K562 (cell line): ENCODE measurements at regions not wholly inside any gene's neighbourhood (a gene's known extent, or its start where the extent isn't known, plus 50 kb on each side); places are given as distances from the start of the nearest gene placed in this dataset.

Source experiments
- ATAC-seq: fragments of 200-7000 bp; cut with Tn5 transposase; 3 replicates; pipeline ENCODE4 v1.9.1; 2020; ENCODE audit warnings: moderate library complexity
- BruUV-seq: library from RNA; stranded (reverse); fragments of 400-500 nt; replicated peaks from 2 replicates; lab custom pipeline; 2021; lab: Mats Ljungman, UMichigan
- CTCF ChIA-PET: fragments of 300-600 bp; formaldehyde crosslinking; extraction: SDS; loops from one replicate; lab custom pipeline; 2021; ENCODE audit warnings: low intra/inter-chr PET ratio; lab: Yijun Ruan, JAX
- POLR2A ChIA-PET: fragments of 300-600, 350-650 bp; sonication (Branson Sonifier 250); formaldehyde crosslinking; extraction: SDS; loops from one replicate; lab custom pipeline; 2021; ENCODE audit warnings: antibody characterized with exemption, inconsistent platforms; lab: Yijun Ruan, JAX
- DNase-seq, 4 experiments: peaks; one replicate each; pipeline versions ENCODE4 v3.0.0 to v3.0.0-alpha.2; 2011 to 2018; ENCODE audit warnings: low spot score in 3 of 4, mixed read lengths in 3 of 4; ENCODE audit errors: extremely low read depth in 1 of 4
- FAIRE-seq: peaks from 2 replicates; lab custom pipeline; 2011; peaks lifted over from hg19 to GRCh38; lab: Jason Lieb, UNC
- H2AFZ ChIP-seq: 2 replicates; pipeline ENCODE4 v1.6.0; 2011; ENCODE audit warnings: low read depth, low read length, control low read depth, inconsistent platforms
- H3K27ac ChIP-seq: fragments of 200-600 bp; 3 replicates; pipeline ENCODE4 v1.8.0; 2011; ENCODE audit warnings: low read depth, mild to moderate bottlenecking, control low read depth, inconsistent platforms, low read length, moderate library complexity, mixed read lengths; ENCODE audit errors: extremely low read depth
- H3K27me3 ChIP-seq, 2 experiments: fragments of 300-600 bp in 1 of 2; 2 replicates in 1 of 2; 3 replicates in 1 of 2; pipeline versions ENCODE4 v1.6.0 to v1.8.0; 2011; ENCODE audit warnings: inconsistent platforms in 2 of 2, low read length in 2 of 2, mild to moderate bottlenecking in 1 of 2, mixed read lengths in 1 of 2, moderate library complexity in 1 of 2; ENCODE audit not compliant: control insufficient read depth in 2 of 2, insufficient read depth in 2 of 2
- H3K36me3 ChIP-seq: fragments of 300-600 bp; 3 replicates; pipeline ENCODE4 v1.8.0; 2011; ENCODE audit warnings: mild to moderate bottlenecking, low read length, inconsistent platforms; ENCODE audit not compliant: control insufficient read depth, insufficient read depth
- H3K4me1 ChIP-seq, 2 experiments: fragments of 200-600 bp in 1 of 2; replicated peaks in 1 of 2; 2 replicates in 1 of 2; 3 replicates in 1 of 2; pipeline versions ENCODE4 v1.5.1 to v1.8.0; 2011; ENCODE audit warnings: inconsistent platforms in 2 of 2, low read length in 2 of 2, mild to moderate bottlenecking in 1 of 2, mixed read lengths in 1 of 2, moderate library complexity in 1 of 2; ENCODE audit not compliant: control insufficient read depth in 2 of 2, insufficient read depth in 2 of 2
- H3K4me2 ChIP-seq: 2 replicates; pipeline ENCODE4 v1.6.1; 2011; ENCODE audit warnings: low read length, control low read depth, inconsistent platforms, mixed read lengths; ENCODE audit not compliant: insufficient read depth
- H3K4me3 ChIP-seq: fragments of 200-600 bp; sonication (generic), shearing (Covaris generic); 2 replicates; pipeline ENCODE4 v1.5.1; 2016; ENCODE audit warnings: control low read depth, inconsistent platforms
- H3K79me2 ChIP-seq: fragments of 200-600 bp; 3 replicates; pipeline ENCODE4 v1.8.0; 2011; ENCODE audit warnings: low read length, inconsistent platforms; ENCODE audit not compliant: control insufficient read depth, insufficient read depth
- H3K9ac ChIP-seq, 2 experiments: 2 replicates each; pipeline versions ENCODE4 v1.6.0 to v1.6.1; 2011; ENCODE audit warnings: low read depth in 2 of 2, low read length in 2 of 2, control low read depth in 1 of 2, inconsistent platforms in 1 of 2, mild to moderate bottlenecking in 1 of 2, mixed read lengths in 1 of 2; ENCODE audit not compliant: insufficient read depth in 1 of 2
- H3K9me1 ChIP-seq: one replicate; pipeline ENCODE4 v1.6.0; 2011; ENCODE audit warnings: inconsistent platforms, mild to moderate bottlenecking, low read length, moderate library complexity; ENCODE audit not compliant: control insufficient read depth, insufficient read depth
- H3K9me3 ChIP-seq: replicated peaks from 2 replicates; pipeline ENCODE4 v1.5.1; 2011; ENCODE audit warnings: low read depth, low read length, inconsistent platforms; ENCODE audit not compliant: control insufficient read depth, insufficient read depth
- H4K20me1 ChIP-seq: replicated peaks from 2 replicates; pipeline ENCODE4 v1.6.1; 2011; ENCODE audit warnings: low read length, inconsistent platforms, mixed read lengths; ENCODE audit not compliant: control insufficient read depth, insufficient read depth
- CBFA2T2 ChIP-seq: fragments of 450-650 bp; conservative IDR thresholded peaks from 2 replicates; pipeline ENCODE4 v1.6.1; 2017; ENCODE audit warnings: mild to moderate bottlenecking
- CCNT2 ChIP-seq: IDR thresholded peaks from 2 replicates; pipeline ENCODE4 v1.6.1; 2011; ENCODE audit warnings: borderline replicate concordance, low read depth, mild to moderate bottlenecking, moderate library complexity, mixed read lengths, low read length; ENCODE audit not compliant: insufficient read length; ENCODE audit errors: extremely low read depth
- EZH2 ChIP-seq: IDR thresholded peaks from 2 replicates; pipeline ENCODE4 v1.6.1; 2012; ENCODE audit warnings: low read depth, mild to moderate bottlenecking, inconsistent platforms, low read length, borderline replicate concordance
- GATAD2B ChIP-seq: fragments of 450-650 bp; IDR thresholded peaks from 2 replicates; pipeline ENCODE4 v1.6.1; 2017; ENCODE audit warnings: mild to moderate bottlenecking, borderline replicate concordance
- ILK ChIP-seq: fragments of 450-650 bp; IDR thresholded peaks from 2 replicates; pipeline ENCODE4 v1.6.1; 2016; ENCODE audit warnings: missing genetic modification characterization, low read depth, mild to moderate bottlenecking, missing compliant biosample characterization, moderate library complexity, borderline replicate concordance
- NFIC ChIP-seq: fragments of 450-650 bp; IDR thresholded peaks from 2 replicates; pipeline ENCODE4 v1.6.1; 2017; ENCODE audit warnings: mild to moderate bottlenecking, inconsistent platforms
- NFRKB ChIP-seq: fragments of 450-650 bp; IDR thresholded peaks from 2 replicates; pipeline ENCODE4 v1.6.1; 2016; ENCODE audit warnings: low read depth
- POLR3G ChIP-seq: IDR thresholded peaks from 2 replicates; pipeline ENCODE4 v1.6.1; 2011; ENCODE audit not compliant: insufficient read length, insufficient replicate concordance; ENCODE audit errors: extremely low read depth
- STAT5B ChIP-seq: fragments of 250-450 bp; sonication (Bioruptor Pico); IDR thresholded peaks from 2 replicates; pipeline ENCODE4 v1.8.0; 2021; ENCODE audit warnings: mild to moderate bottlenecking, inconsistent platforms
- ZNF263 ChIP-seq: sonication (generic); formaldehyde crosslinking; IDR thresholded peaks from 2 replicates; pipeline ENCODE4 v1.8.0; 2022; ENCODE audit warnings: mild to moderate bottlenecking, missing genetic modification reagents, borderline replicate concordance
- ZNF583 ChIP-seq: fragments of 250-450 bp; sonication (Bioruptor Pico); IDR thresholded peaks from 2 replicates; pipeline ENCODE4 v1.4.0; 2020
- ZNF589 ChIP-seq: fragments of 200-800 bp; sonication (Bioruptor generic); IDR thresholded peaks from 2 replicates; pipeline ENCODE4 v1.6.1; 2016; ENCODE audit warnings: low read depth, missing genetic modification characterization, missing compliant biosample characterization
- WGBS: fragments of 100-300 bp; shearing (Covaris generic); methylation state at CpG from one replicate; pipeline ENCODE4 v1.1.6; 2016; ENCODE audit warnings: low coverage, mixed read lengths; ENCODE audit not compliant: insufficient coverage; ENCODE audit errors: missing lambda C conversion rate; 5-methylcytosine and 5-hydroxymethylcytosine counted together
- in situ Hi-C: fragments of 300-500 bp; cut with MboI; formaldehyde crosslinking; loops from 4 replicates; pipeline ENCODE4 v1.15.0; 2018; ENCODE audit warnings: inconsistent platforms, mixed read lengths
- intact Hi-C: fragments of 100-400 bp; cut with micrococcal nuclease; formaldehyde crosslinking; loops from 2 replicates; pipeline ENCODE4 v1.14.2; 2022
- TF ChIP-seq, protein P1 (sequence below): fragments of 250-450 bp; sonication (Bioruptor Pico); IDR thresholded peaks from 2 replicates; pipeline ENCODE4 v1.5.0; 2021; ENCODE audit warnings: mild to moderate bottlenecking, borderline replicate concordance
- TF ChIP-seq, protein P2 (sequence below): sonication (generic); formaldehyde crosslinking; IDR thresholded peaks from 2 replicates; pipeline ENCODE4 v1.8.1; 2023; ENCODE audit warnings: mild to moderate bottlenecking, missing genetic modification reagents, moderate library complexity
- TF ChIP-seq, protein P3 (sequence below): fragments of 450-650 bp; IDR thresholded peaks from 2 replicates; pipeline ENCODE4 v1.6.1; 2016
- TF ChIP-seq, protein P4 (sequence below): fragments of 250-450 bp; sonication (Bioruptor Pico); IDR thresholded peaks from 2 replicates; pipeline ENCODE4 v1.8.0; 2021; ENCODE audit warnings: borderline replicate concordance, mild to moderate bottlenecking, moderate library complexity; ENCODE audit not compliant: poor library complexity, severe bottlenecking

DNA sequence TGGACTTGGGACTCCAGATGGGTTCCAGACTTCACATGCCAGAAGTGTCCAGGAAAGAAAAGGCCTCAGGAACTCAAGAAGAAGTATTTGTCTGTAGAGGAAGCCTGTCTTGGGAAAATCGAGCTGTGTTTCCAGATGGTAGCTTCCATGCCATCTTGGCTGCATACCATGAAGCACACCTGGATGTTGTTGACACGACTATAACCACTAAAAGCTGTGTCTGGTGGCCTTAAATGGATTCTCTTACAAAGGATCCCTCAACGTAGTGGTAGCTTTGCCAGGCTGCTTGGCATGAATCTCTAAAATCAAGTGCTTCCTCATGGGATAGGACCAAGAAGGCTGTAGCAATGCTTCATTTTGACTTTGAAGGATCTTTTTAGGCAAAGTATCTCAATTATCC, 313.4 kb upstream of the BOD1L1 start:
- WGBS, result 0% methylated on average over 3 of the region's 3 CpGs
- TF ChIP-seq STAT5B (CRISPR knock-in tag) (no peak), POLR3G (no peak), ILK (tag) (no peak), NFRKB (no peak), GATAD2B (no peak), EZH2 (no peak), ZNF583 (CRISPR knock-in tag) (no peak), CCNT2 (no peak), ZNF263 (no peak), ZNF589 (CRISPR knock-in tag) (no peak), CBFA2T2 (no peak), NFIC (no peak)
- TF ChIP-seq, protein P1, sequence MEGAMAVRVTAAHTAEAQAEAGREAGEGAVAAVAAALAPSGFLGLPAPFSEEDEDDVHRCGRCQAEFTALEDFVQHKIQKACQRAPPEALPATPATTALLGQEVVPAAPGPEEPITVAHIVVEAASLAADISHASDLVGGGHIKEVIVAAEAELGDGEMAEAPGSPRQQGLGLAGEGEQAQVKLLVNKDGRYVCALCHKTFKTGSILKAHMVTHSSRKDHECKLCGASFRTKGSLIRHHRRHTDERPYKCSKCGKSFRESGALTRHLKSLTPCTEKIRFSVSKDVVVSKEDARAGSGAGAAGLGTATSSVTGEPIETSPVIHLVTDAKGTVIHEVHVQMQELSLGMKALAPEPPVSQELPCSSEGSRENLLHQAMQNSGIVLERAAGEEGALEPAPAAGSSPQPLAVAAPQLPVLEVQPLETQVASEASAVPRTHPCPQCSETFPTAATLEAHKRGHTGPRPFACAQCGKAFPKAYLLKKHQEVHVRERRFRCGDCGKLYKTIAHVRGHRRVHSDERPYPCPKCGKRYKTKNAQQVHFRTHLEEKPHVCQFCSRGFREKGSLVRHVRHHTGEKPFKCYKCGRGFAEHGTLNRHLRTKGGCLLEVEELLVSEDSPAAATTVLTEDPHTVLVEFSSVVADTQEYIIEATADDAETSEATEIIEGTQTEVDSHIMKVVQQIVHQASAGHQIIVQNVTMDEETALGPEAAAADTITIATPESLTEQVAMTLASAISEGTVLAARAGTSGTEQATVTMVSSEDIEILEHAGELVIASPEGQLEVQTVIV (CRISPR knock-in tag), result no peak
- TF ChIP-seq, protein P2, sequence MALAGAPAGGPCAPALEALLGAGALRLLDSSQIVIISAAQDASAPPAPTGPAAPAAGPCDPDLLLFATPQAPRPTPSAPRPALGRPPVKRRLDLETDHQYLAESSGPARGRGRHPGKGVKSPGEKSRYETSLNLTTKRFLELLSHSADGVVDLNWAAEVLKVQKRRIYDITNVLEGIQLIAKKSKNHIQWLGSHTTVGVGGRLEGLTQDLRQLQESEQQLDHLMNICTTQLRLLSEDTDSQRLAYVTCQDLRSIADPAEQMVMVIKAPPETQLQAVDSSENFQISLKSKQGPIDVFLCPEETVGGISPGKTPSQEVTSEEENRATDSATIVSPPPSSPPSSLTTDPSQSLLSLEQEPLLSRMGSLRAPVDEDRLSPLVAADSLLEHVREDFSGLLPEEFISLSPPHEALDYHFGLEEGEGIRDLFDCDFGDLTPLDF (CRISPR knock-in tag), result no peak
- TF ChIP-seq, protein P3, sequence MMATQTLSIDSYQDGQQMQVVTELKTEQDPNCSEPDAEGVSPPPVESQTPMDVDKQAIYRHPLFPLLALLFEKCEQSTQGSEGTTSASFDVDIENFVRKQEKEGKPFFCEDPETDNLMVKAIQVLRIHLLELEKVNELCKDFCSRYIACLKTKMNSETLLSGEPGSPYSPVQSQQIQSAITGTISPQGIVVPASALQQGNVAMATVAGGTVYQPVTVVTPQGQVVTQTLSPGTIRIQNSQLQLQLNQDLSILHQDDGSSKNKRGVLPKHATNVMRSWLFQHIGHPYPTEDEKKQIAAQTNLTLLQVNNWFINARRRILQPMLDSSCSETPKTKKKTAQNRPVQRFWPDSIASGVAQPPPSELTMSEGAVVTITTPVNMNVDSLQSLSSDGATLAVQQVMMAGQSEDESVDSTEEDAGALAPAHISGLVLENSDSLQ, result no peak
- TF ChIP-seq, protein P4, sequence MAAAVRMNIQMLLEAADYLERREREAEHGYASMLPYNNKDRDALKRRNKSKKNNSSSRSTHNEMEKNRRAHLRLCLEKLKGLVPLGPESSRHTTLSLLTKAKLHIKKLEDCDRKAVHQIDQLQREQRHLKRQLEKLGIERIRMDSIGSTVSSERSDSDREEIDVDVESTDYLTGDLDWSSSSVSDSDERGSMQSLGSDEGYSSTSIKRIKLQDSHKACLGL (CRISPR knock-in tag), result no peak

More for the DNA sequence above, 313.4 kb upstream of the BOD1L1 start:
- no peaks in the 10 kb centered on the region for H3K9me3 ChIP-seq
- no peak overlapping the region for H3K4me3 ChIP-seq
- no peaks in the 10 kb centered on the region for H4K20me1 ChIP-seq
- no peak overlapping the region for H2AFZ ChIP-seq
- no peak for ATAC-seq
- no peak overlapping the region for H3K4me2 ChIP-seq
- POLR2A ChIA-PET, result no interaction called here
- intact Hi-C loops, result no loop called here
- no TSS peak for BruUV-seq
- no peak for FAIRE-seq
- no peak for DNase-seq
- in situ Hi-C loops, result no loop called here
- H3K27me3 ChIP-seq, result no peaks in the 10 kb centered on the region
- H3K9me1 ChIP-seq, result no peaks in the 10 kb centered on the region
- no peaks in the 10 kb centered on the region for H3K4me1 ChIP-seq
- no peaks in the 10 kb centered on the region for H3K36me3 ChIP-seq
- no peak overlapping the region for H3K9ac ChIP-seq
- no peak overlapping the region for H3K27ac ChIP-seq
- no peaks in the 10 kb centered on the region for H3K79me2 ChIP-seq
- CTCF ChIA-PET, result no interaction called here
